Myocyte (in vitro differentiated cells): ENCODE measurements at regions not wholly inside any gene's neighbourhood (a gene's known extent, or its start where the extent isn't known, plus 50 kb on each side); places are given as distances from the start of the nearest gene placed in this dataset.

ENCODE experiments used
- DNase-seq: peaks from one replicate; pipeline ENCODE4 v3.0.0-alpha.2; 2012; ENCODE audit warnings: low read depth

DNA sequence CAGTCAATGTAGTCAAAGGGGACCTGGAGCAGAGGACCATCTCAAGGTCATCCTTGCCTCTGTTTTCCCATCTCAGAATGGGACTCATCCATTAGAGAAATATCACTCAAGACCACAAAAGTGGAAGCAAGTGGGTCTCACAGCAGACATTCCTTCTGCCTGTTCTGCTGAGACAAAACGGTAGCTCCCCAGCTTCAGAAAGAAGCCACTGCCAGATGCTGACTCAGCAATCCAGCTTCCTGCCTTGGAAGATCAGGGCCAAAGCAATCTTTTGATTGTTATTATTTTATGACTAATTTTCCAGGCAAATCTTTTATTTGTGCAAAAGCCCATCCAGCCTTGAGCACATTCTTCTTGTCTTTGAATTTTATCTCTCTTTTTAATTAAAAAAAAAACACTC is 86.8 kb downstream of the CCT6B start:
- DNase-seq: no peak

DNA sequence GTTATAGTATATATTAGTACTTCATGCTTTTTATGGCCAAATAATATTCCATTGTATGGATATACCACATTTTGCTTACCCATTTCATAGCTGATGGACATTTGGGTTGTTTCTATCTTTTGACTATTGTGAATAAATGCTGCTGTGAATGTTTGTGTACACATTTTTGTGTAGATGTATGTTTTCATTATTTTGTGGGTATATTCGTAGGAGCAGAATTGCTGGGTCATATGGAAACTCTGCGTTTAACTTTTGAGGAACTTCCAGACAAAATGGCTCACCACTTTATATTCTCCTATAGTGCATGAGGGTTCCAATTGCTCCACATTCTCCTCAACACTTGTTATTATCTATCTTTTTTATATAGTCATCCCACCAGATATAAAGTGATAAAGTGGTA is 88.6 kb downstream of the CCT6B start:
- no peak for DNase-seq

DNA sequence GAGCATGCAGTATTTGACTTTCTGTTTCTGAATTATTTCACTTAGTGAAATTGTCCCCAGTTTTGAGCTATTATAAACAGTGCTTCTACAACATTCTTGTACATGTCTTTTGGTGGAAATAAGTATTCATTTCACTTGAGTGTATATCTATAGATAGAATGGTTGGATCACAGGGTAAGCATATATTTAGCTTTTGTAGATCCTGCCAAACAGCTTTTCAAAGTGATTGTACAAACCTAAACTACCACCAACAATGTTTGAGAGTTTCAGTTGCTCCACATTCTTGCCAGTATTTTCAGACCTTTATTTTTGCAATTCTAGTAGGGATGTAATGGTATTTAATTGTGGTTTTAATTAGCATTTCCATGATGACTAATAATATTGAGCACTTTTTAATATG is 91.6 kb downstream of the CCT6B start:
- no peak for DNase-seq

DNA sequence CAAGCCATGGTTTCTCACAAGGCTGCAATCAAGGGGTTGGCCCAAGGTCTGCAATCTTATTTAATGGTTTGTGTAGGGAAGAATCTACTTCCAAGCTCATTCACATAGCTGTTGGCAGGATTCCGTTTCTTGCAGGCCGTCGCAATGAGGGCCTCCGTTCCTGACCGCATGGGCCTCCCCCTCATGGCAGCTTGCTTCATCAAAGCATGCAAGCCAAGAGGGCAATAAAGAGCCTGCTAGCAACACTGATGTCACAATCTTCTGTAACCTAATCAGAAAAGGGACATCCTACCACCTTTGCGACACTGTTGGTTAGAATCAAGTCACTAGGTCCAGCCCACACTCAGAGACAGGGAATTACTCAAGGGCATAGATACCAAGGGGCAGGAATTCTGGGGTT is 95.5 kb downstream of the CCT6B start:
- DNase-seq: no peak

DNA sequence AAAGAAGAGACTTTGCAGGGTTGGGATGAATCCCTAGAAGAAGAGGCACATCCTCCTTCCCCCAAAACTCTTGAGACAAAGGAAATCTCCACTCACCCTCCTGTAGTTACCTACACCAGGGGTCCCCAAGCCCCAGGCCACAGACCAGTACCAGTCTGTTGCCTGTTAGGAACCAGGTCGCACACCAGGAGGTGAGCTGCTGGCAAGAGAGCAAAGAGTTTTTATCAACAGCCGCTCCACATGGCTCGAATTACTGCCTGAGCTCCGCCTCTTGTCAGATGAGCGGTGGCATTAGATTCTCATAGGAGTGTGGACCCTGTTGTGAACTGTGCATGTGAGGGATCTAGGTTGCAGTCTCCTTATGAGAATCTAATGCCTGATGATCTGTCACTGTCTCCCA is 98.9 kb downstream of the CCT6B start:
- DNase-seq: no peak

DNA sequence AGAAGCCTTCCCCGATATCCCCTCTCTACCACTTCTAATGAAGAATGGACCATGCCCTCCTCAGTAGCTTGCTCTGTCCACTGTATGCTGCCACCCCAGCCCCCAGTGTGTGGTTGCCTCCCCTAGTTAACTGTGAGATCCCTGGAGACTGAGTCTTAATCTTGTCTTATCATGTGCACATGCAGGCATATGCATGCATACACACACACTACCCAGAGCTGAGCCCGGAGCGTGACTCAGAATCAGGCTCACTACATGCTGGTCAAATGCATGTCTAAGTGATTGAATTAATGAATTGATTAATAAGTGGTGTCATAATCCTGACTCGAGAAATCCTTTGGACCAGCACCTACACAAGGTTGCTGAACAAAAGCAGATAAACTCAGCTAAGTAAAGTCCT is 99.4 kb downstream of the CCT6B start:
- no peak for DNase-seq

DNA sequence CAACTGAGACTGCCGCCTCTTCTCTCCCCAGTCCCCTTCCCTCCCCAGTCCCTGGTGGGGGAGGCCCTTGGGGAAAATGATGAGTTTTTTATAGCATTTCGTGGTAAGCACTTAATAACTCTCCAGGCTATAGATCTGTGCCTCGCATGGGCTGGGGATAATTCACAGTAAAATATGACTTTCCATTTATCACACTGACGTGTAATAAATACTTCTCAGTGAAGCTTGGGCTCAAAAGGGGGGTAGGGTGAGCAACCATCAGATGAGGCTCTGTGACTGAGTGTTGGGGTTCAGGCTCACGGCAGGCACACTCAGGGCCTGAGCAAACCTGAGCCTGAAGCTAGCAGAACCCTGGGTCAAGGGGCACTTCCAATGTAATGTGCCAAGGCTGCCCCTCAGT is 101.6 kb downstream of the CCT6B start:
- DNase-seq: no peak

DNA sequence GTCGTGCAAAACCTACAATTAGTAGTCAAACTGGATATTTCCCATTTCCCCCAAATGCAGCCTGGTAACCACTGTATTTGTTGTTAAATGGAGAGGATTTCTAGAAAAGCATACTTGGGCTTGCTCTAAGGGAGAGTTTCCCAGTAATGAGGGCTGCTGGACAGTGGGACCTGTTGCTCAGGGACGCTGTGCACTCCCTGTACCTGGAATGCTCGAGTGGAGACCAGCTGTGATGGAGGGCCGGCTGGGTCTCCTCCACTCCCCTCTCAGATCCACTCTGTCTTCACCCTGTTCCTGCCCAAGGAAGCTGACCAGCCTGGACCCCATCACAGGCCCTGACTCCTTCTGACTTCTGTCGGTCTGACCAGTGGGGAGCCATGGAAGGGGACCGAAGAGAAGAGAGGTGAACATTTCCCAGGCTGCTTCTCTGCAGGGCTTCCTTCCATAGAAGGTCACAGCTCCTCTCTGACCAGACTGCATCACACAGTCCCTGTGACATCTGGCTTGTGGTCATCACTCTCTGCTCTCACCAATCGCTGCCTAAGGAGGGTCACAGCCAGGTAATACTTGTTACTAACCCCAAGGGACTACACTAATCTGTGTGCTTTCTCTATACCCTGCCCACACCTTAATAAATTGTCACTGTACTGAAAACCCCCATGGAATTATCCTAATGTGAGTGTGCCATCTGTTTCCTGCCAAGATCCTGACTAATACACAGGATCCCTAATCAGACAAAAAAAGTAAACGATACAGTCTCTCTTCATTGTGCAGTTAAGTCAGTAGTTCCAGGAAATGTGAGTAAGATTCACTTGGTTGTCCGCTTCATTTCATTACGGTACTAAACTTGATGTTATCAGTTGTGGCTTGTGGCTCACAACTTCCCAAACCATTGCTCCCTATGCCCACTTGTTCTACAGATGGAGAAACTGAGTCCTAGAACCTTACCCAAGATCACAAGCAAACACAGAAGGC is 102.4 kb downstream of the CCT6B start:
- DNase-seq: no peak

DNA sequence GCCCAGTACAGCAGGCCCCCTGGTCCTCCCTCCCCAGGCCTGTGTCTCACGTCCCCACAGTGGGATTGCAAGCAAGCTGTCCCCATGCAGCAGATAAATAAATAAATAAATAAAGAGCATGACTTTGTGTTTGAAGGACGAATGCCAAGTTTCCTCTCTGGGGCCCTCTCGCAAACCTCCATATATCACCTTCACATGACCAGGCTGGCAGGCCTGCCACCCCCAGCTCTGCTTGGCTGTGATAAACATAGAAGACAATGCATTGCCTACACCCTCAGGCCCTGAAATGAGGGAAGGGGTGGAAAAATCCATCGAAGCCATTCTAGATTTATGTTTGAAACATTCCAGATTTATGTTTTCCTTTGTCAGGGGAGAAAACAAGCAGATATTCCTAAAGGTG is 107.3 kb downstream of the CCT6B start:
- DNase-seq: no peak

DNA sequence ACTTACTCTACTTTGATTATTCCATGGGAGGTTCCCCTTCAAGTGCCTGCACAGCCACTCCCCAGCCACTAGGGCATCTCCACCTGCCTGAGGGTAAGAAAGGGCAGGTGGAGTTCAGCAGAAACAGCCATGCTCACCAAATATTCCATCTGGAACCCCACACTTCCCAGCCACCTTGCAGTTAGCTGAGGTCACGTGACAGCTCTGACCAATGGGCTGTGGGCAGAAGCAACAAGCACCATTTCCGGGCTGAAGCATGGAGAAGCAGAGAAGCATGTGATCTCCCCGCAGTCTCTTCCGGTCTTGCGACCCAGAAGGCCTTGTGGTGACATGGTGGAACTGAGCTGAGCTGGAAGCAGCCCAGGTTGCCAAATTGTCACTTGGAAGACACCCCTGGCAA is 108.6 kb downstream of the CCT6B start:
- no peak for DNase-seq

DNA sequence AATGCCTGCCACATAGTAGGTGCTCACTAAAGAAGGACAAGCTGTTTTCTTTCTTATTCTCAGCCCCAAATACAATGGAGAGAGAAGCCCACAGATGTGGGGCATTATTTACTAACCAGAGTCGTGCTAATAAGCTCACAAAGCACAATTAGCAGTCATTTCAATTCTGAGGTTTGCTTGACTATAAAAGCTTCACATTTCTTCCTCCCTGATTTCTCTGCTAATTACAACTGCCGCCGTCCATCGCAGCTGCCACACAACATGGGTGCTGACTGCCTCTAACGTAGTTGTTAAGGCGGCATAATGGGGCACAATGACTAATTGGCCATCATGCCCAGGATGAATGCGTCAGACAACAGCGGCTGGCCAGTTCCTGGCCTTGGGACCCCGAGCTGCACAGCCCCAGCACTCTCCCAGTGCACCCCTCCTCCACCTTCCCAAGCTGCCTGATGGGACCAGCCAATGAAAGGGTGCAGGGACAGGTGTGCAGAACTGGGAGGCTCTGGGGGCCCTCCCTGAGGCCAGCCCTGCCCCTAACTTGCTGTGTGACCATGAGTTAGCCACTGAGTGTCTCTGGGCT is 109.2 kb downstream of the CCT6B start:
- DNase-seq: no peak

DNA sequence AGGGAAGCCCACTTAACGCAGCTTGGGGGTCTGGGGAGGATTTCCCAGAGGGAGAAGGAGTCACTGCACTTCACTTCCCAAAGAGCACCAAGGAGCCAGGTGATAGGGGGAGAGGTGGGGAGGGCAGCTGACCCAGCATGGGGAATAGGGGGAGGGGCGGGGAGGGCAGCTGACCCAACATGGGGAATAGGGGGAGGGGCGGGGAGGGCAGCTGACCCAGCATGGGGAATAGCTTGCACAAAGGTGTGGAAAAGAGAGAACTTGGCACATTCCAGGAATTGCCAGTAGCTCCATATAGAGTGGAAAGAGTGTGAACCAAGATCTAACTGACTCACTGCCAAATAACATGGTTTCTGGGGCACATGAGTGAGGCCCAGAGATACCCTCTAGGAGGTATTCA is 110.3 kb downstream of the CCT6B start:
- no peak for DNase-seq

DNA sequence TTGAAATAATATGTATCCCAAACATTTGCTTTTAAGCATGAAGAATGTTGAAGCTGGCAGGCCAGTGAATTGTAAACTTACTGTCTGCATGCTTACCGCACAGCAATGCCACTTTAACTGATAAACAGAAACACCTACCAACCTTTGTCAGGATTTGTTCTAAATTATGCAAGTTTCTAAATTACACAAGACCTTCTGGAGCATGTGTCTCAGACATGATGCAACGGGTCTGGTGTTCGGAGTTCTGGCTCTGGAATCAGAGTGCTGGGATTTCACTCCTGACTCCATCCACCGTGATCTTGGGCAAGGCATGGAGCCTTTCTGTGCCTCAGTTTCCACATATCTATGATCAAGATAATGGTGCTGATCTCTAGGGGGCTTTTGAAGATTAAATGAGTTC is 111.2 kb downstream of the CCT6B start:
- DNase-seq: no peak

DNA sequence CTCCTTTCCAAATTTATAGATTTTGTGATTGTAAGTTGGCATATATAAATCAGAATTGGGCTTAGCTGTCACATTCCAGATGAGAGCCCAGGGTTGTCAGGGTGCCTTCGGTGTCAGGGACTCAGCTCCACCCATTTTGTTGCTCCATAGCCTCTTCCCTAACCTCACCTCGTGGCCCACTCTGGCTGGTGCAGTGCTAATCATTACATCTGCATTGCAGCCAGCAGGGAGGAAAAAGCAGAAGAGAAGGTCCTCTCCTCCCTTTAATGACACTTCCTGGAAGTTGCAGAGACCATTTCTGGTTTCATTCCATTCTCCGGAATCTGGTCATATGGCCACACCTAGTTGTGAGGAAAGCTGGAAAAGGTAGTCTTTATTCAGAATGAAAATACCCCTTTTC is 113.3 kb downstream of the CCT6B start:
- DNase-seq: no peak

DNA sequence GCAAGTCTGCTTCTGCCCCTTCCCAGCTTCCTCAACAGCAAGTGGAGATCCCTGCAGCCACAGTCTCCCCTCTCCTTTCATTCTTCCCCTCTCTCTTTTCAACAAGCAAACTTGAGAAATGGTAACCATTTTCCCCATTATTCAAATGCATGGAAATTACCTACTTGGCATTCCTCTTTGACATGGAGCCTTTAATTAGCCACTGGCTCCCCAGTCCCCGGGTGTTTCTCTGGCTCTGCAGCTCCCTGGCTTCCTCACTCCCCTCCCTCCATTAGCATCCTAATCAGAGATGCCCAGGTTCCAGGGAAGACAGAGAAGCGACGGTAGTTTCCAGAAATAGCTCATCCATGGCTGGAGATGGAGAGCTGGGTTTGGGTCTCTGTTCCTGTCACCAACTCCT is 116.0 kb downstream of the CCT6B start:
- DNase-seq: no peak

DNA sequence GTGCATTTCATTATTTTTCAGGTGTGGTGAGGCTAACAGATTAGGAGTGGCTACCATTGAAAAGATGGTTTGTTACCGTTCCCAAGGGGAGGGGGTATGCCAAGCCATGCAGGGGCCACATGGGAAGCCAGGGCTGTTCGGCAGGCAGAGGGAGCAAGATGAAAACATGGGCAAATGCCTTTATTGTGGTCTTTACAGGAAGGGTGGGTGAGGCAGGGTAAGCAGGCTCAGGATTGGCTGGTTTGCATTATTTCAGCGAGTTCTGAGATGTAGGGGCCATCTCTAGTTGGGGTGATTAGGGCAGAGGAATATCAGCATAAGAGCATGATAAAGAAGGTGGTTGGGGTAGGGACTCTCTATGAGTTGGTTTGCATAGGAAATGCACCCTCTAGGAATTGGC is 117.6 kb downstream of the CCT6B start:
- DNase-seq: no peak

DNA sequence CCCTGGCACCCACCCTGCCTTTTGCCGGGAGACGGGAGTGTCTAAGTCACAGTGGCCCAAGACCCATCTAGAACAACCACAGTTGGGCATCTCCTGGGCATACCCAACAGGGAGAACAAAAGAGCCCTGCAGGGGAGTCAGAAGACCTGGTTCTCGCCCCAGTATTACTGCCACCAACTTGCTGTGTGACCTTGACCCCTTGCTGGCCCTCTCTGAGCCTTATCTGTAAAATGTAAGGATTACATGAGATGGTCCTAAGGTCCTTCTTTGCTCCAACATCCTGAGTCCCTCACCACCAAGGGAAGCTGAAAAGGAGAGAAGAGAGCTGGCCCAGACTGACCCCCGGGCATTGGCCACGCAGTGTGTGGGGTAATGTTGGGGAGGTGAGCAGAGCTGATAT is 119.0 kb downstream of the CCT6B start:
- DNase-seq: no peak

DNA sequence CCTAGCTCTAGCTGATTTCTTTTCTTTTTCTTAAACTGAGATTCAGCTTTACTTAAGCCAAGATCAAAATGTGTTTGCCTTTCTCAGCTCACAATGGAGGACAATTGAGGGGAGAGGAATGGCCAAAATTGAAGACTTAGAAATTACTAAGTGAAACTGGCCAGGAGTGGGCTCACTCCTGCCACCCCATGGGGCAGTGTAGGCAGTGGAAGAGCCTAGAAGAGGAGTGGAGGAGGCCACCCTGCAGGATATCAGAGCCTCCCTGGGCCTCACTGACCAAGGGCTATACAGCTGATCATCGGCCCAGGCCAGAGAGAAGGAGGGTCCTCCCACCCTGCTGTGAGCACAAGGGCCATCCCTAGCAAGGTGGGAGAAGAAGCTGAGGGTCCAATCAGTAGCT is 119.8 kb downstream of the CCT6B start:
- DNase-seq: no peak

DNA sequence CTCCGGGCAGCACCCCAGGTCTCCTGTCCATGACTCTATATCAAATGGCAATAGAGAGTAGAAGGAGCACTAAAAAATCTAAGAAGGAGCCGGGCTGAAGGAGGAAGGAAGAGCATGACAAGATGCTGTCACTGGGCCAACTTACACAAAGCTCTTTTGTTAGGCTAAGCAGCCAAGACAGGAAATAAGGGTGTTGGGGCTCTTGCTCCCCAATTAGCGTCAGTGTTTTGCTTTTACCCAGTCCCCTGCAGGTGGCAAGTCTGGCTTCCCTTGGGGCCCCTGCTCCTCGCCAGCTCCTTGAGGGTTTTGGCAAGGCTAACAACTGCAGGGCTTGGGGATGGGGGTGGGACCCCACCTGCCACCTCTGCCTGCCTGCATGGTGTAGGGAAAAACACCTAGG is 120.5 kb downstream of the CCT6B start:
- no peak for DNase-seq

DNA sequence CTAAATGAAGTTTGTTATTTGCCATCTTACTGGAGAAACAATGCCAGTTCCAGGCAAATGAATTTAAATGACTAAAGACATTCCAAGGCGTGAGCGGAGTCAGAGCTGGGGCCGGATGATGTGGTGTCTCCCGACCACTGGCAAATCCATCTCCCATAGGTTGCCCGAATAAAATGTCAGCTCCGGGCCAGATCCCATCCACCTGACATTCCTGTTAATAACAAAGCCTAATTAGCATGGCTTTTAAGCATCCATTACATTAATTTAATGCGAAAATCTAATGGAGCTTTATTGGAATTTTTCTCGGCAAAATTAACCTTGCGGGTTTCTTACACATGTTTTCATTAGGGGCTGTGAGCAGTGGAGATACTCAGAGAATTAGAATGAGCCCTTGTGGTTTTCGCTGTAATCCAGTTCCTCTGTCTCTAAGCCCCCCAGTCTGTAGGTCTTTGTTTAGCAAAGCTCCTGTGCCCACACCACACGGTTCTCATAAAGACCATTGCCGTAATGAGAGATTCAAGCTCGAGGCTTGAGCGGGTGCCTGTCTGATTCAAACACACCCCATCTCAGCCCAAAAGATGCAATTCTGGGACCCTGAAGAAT is 123.3 kb downstream of the CCT6B start:
- no peak for DNase-seq

DNA sequence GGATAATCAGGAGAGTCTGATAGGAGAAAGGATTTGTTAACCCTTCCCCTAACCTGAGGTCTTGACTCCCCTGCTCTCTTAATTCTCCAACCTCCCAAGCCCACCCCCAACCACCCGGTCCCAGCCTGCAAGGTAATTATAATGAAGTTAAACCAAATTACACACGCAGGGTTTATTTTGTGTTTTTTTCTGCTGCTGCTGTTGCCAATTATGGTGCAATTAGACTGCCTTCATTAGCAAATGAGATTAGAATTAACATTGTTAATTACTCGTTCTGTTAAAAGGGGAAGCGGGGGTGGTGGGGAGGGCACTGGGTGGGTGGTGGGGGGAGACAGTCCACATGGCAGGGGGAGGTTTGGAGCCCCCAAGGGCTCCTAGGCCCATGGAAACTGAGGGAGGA is 128.9 kb downstream of the CCT6B start:
- DNase-seq: no peak

DNA sequence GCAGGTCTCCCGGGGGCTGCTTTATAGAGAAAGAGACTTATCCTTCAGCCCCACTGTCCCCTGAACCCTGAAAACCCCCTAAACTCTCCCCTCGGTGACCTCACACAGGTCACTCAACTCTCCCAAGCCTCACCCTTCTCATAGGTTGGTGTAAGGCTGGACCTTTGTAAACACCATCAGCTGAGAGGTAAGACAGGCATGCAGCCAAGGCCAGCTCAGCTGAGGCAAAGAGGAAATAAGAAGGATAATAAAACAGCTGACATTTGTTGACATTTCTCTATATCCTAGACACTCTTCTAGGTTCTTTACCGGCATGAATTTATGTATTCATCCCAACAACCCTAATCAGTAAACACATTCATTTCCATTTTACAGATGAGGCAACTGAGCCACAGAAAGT is 134.3 kb downstream of the CCT6B start:
- no peak for DNase-seq

DNA sequence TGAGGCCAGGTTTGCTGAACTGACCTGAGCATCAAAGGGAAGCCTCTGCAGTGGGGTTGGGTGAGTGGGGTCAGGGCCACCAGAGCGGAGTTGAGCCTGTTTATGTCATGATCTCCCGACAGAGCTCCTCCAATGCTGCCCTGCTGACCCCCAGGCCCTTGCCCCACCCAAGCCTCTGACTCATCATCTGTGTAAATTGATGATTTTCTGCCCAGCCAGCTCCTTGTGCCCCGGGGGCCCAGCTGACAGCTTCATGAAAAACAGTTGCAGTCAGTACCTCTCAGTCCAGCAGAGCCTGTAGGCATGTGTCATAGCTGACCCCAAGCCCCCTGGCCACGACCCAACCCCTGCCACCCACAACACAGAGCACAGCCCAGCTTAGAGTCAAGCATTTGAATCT is 134.9 kb downstream of the CCT6B start:
- DNase-seq: no peak
